Panc1 (cell line): ENCODE measurements at regions not wholly inside any gene's neighbourhood (a gene's known extent, or its start where the extent isn't known, plus 50 kb on each side); places are given as distances from the start of the nearest gene placed in this dataset.

Experiments
- ATAC-seq: fragments of 200-7000 bp; cut with Tn5 transposase; 2 replicates; pipeline ENCODE4 v1.9.1; 2020; ENCODE audit warnings: mild to moderate bottlenecking, moderate library complexity
- BruUV-seq: library from RNA; stranded (reverse); fragments of 400-500 nt; replicated peaks from 2 replicates; lab custom pipeline; 2021; lab: Mats Ljungman, UMichigan
- CTCF ChIA-PET: fragments of 300-600 bp; sonication (Branson Sonifier 250); formaldehyde crosslinking; loops from one replicate; lab custom pipeline; 2022; ENCODE audit warnings: antibody characterized with exemption; lab: Charles Lee
- POLR2A ChIA-PET: fragments of 300-600 bp; sonication (Branson Sonifier 250); formaldehyde crosslinking; loops from one replicate; lab custom pipeline; 2022; ENCODE audit warnings: antibody characterized with exemption; lab: Charles Lee
- DNase-seq: peaks from one replicate; pipeline ENCODE4 v3.0.0-alpha.2; 2010; ENCODE audit warnings: low read depth, low spot score
- H3K27ac ChIP-seq: 2 replicates; pipeline ENCODE4 v1.5.1; 2011; ENCODE audit warnings: mild to moderate bottlenecking, low read length, inconsistent platforms
- H3K27me3 ChIP-seq: fragments of 200-500 bp; sonication (Bioruptor generic); 2 replicates; pipeline ENCODE4 v1.6.0; 2014; ENCODE audit warnings: low read length, inconsistent platforms; ENCODE audit not compliant: control insufficient read depth, insufficient read depth
- H3K36me3 ChIP-seq: fragments of 200-500 bp; sonication (Bioruptor generic); 2 replicates; pipeline ENCODE4 v1.5.1; 2014; ENCODE audit warnings: inconsistent platforms, mild to moderate bottlenecking, low read length, moderate library complexity; ENCODE audit not compliant: control insufficient read depth, insufficient read depth
- H3K4me1 ChIP-seq: 2 replicates; pipeline ENCODE4 v1.5.1; 2011; ENCODE audit warnings: inconsistent platforms, mild to moderate bottlenecking, low read length, moderate library complexity; ENCODE audit not compliant: control insufficient read depth, insufficient read depth
- H3K4me3 ChIP-seq, 2 experiments: 2 replicates each; pipeline ENCODE4 v1.5.1; 2011 to 2012; ENCODE audit warnings: low read depth in 2 of 2, low read length in 2 of 2, mild to moderate bottlenecking in 2 of 2, inconsistent platforms in 1 of 2, moderate library complexity in 1 of 2
- H3K9me3 ChIP-seq: fragments of 200-500 bp; sonication (Bioruptor generic); 2 replicates; pipeline ENCODE4 v1.5.1; 2014; ENCODE audit warnings: low read depth, mild to moderate bottlenecking, inconsistent platforms, low read length, moderate library complexity; ENCODE audit not compliant: control insufficient read depth, insufficient read depth
- POLR2AphosphoS5 ChIP-seq: IDR thresholded peaks from 2 replicates; pipeline ENCODE4 v1.6.1; 2012; ENCODE audit warnings: mild to moderate bottlenecking, low read depth, low read length, moderate library complexity
- SIN3A ChIP-seq: IDR thresholded peaks from 2 replicates; pipeline ENCODE4 v1.6.1; 2012; ENCODE audit warnings: low read depth, mild to moderate bottlenecking, low read length, moderate library complexity, borderline replicate concordance; ENCODE audit not compliant: insufficient read depth
- TCF7L2 ChIP-seq: IDR thresholded peaks from 2 replicates; pipeline ENCODE4 v1.6.1; 2011; ENCODE audit warnings: mild to moderate bottlenecking, low read depth, low read length, inconsistent platforms
- in situ Hi-C: cut with HindIII; loops from 2 replicates; pipeline ENCODE4 v1.10.0; 2016; ENCODE audit warnings: low sequenced_read_pairs, low pct_unique_long_range_greater_than_20kb
- intact Hi-C: fragments of 100-400 bp; cut with micrococcal nuclease; formaldehyde crosslinking; loops from one replicate; pipeline ENCODE4 v1.10.0; 2022; ENCODE audit not compliant: unreplicated experiment
- TF ChIP-seq, protein P1 (sequence below), 2 experiments: IDR thresholded peaks; 2 replicates each; pipeline ENCODE4 v1.6.1; 2011 to 2012; ENCODE audit warnings: low read depth in 2 of 2, control low read depth in 1 of 2, low read length in 1 of 2, mild to moderate bottlenecking in 1 of 2, moderate library complexity in 1 of 2; ENCODE audit not compliant: insufficient read depth in 1 of 2
- TF ChIP-seq, protein P2 (sequence below): fragments of 450-650 bp; IDR thresholded peaks from 2 replicates; pipeline ENCODE4 v1.5.1; 2017; ENCODE audit warnings: mild to moderate bottlenecking

DNA sequence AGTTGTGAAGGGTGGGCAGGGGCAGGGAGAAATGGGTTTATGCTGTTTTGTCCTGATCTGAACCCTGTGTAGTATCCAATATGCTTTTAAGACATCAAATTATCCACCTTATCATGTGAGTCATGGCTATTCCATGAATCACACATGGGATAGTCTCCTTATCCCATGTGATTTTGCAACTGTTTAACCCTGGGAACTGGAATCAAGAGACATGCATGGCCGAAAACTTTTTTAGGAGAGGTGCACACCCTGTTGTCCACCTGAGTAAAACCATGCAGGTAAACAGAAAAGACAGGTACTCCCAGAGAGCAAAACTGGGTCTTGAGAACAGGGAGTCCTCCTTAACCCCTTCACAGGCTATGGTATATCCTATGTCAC lies 490.6 kb upstream of the HS6ST1 start:
- intact Hi-C loops: no loop called here
- DNase-seq: no peak
- no peak for ATAC-seq

DNA sequence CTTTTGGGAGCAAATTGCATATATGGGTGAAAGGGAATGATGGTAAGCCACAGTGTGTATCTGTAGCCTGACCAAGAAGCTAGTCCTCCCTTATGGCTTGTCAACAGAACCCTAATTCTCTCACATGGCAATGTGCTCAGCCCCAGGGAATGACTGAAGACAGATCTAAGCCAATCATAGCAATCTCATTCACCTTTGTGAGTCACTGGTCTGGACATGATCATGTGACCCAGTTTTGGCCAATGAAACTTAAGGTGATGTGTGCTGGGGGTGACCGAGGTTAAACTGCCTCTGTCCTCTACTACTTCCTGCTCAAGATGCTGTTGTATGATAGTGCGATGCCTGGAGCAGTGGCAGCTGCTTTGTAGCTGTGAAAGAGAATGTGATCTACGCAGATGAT lies 491.2 kb upstream of the HS6ST1 start:
- in situ Hi-C loops (no loop called here), intact Hi-C loops (no loop called here)
- Histone ChIP-seq H3K4me3 (no peak overlapping the region), H3K27ac (no peak overlapping the region), H3K36me3 (no peaks in the 10 kb centered on the region), H3K27me3 (peaks cover 2% of the 10 kb centered on the region; the same call in 1 of the 2 replicates), H3K9me3 (no peaks in the 10 kb centered on the region), H3K4me1 (no peaks in the 10 kb centered on the region)
- ChIA-PET POLR2A (no interaction called here), CTCF (no interaction called here)
- BruUV-seq: no TSS peak
- no peak for ATAC-seq
- no peak for DNase-seq
- TF ChIP-seq TCF7L2 (no peak), POLR2AphosphoS5 (no peak), SIN3A (no peak)
- TF ChIP-seq, protein P1, sequence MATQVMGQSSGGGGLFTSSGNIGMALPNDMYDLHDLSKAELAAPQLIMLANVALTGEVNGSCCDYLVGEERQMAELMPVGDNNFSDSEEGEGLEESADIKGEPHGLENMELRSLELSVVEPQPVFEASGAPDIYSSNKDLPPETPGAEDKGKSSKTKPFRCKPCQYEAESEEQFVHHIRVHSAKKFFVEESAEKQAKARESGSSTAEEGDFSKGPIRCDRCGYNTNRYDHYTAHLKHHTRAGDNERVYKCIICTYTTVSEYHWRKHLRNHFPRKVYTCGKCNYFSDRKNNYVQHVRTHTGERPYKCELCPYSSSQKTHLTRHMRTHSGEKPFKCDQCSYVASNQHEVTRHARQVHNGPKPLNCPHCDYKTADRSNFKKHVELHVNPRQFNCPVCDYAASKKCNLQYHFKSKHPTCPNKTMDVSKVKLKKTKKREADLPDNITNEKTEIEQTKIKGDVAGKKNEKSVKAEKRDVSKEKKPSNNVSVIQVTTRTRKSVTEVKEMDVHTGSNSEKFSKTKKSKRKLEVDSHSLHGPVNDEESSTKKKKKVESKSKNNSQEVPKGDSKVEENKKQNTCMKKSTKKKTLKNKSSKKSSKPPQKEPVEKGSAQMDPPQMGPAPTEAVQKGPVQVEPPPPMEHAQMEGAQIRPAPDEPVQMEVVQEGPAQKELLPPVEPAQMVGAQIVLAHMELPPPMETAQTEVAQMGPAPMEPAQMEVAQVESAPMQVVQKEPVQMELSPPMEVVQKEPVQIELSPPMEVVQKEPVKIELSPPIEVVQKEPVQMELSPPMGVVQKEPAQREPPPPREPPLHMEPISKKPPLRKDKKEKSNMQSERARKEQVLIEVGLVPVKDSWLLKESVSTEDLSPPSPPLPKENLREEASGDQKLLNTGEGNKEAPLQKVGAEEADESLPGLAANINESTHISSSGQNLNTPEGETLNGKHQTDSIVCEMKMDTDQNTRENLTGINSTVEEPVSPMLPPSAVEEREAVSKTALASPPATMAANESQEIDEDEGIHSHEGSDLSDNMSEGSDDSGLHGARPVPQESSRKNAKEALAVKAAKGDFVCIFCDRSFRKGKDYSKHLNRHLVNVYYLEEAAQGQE (IDR thresholded peaks at IDR 0.05; ENCODE audit: insufficient read depth in 1 of 2, low read depth in 2 of 2, low read length in 1 of 2): no peak
- TF ChIP-seq, protein P2, sequence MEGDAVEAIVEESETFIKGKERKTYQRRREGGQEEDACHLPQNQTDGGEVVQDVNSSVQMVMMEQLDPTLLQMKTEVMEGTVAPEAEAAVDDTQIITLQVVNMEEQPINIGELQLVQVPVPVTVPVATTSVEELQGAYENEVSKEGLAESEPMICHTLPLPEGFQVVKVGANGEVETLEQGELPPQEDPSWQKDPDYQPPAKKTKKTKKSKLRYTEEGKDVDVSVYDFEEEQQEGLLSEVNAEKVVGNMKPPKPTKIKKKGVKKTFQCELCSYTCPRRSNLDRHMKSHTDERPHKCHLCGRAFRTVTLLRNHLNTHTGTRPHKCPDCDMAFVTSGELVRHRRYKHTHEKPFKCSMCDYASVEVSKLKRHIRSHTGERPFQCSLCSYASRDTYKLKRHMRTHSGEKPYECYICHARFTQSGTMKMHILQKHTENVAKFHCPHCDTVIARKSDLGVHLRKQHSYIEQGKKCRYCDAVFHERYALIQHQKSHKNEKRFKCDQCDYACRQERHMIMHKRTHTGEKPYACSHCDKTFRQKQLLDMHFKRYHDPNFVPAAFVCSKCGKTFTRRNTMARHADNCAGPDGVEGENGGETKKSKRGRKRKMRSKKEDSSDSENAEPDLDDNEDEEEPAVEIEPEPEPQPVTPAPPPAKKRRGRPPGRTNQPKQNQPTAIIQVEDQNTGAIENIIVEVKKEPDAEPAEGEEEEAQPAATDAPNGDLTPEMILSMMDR: no peak

More for the DNA sequence above, 490.6 kb upstream of the HS6ST1 start:
- ChIA-PET POLR2A (no interaction called here), CTCF (no interaction called here)
- Histone ChIP-seq H3K36me3 (no peaks in the 10 kb centered on the region), H3K4me3 (no peak overlapping the region), H3K27me3 (peaks cover 4% of the 10 kb centered on the region), H3K4me1 (no peaks in the 10 kb centered on the region), H3K27ac (no peak overlapping the region), H3K9me3 (no peaks in the 10 kb centered on the region)
- no TSS peak for BruUV-seq
- TF ChIP-seq SIN3A (no peak), TCF7L2 (no peak), POLR2AphosphoS5 (no peak)
- TF ChIP-seq, protein P1 (IDR thresholded peaks at IDR 0.05; ENCODE audit: insufficient read depth in 1 of 2, low read depth in 2 of 2, low read length in 1 of 2): no peak
- TF ChIP-seq, protein P2: no peak
- in situ Hi-C loops: no loop called here
